HG03558 (cell line): ENCODE measurements at regions not wholly inside any gene's neighbourhood (a gene's known extent, or its start where the extent isn't known, plus 50 kb on each side); places are given as distances from the start of the nearest gene placed in this dataset.

Source experiments
- ATAC-seq: cut with Tn5 transposase; IDR thresholded peaks from one replicate; pipeline ENCODE4 v1.9.1; 2021; ENCODE audit warnings: moderate number of reproducible peaks; ENCODE audit not compliant: unreplicated experiment; ENCODE audit errors: extremely low read depth

DNA sequence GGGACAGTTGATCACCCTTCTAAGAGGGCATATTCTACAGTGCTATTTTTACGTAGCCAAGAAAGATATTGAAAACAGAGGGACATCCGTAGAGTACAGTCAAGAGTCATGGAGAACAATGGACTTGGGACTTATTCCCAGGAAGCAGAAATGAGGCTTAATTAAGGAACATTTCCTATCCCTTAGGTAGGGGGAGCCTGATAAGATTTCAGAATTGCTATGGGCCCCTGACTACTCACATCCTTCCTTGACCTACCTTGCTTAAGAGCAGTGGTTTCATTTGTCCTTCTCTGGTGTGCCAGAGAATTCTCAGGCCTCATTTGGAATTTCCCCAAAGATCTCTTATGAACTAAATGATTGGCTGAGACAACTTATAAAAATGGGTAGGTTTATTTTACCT is 189.5 kb upstream of the DTNBP1 start:
- no peak for ATAC-seq

GRCh38 chr6:15849395-15849794 is 186.6 kb upstream of the DTNBP1 start:
- ATAC-seq = no peak

GRCh38 chr6:15845492-15845891 is 182.7 kb upstream of the DTNBP1 start:
- no peak for ATAC-seq

- ATAC-seq = no peak
These were observed 180.9 kb upstream of the DTNBP1 start for GRCh38 chr6:15843764-15844163.

- no peak for ATAC-seq
These were observed 180.4 kb upstream of the DTNBP1 start for GRCh38 chr6:15843226-15843625.

GRCh38 chr6:15842727-15843117 is 179.9 kb upstream of the DTNBP1 start:
- no peak for ATAC-seq

- no peak for ATAC-seq
These were observed 179.3 kb upstream of the DTNBP1 start for GRCh38 chr6:15841937-15842726.

GRCh38 chr6:15839969-15840541 is 177.2 kb upstream of the DTNBP1 start:
- ATAC-seq = no peak

GRCh38 chr6:15837205-15837604 is 174.4 kb upstream of the DTNBP1 start:
- ATAC-seq = no peak

- ATAC-seq = no peak
These were observed 170.0 kb upstream of the DTNBP1 start for GRCh38 chr6:15832841-15833240.

- no peak for ATAC-seq
These were observed 166.3 kb upstream of the DTNBP1 start for GRCh38 chr6:15829156-15829555.

DNA sequence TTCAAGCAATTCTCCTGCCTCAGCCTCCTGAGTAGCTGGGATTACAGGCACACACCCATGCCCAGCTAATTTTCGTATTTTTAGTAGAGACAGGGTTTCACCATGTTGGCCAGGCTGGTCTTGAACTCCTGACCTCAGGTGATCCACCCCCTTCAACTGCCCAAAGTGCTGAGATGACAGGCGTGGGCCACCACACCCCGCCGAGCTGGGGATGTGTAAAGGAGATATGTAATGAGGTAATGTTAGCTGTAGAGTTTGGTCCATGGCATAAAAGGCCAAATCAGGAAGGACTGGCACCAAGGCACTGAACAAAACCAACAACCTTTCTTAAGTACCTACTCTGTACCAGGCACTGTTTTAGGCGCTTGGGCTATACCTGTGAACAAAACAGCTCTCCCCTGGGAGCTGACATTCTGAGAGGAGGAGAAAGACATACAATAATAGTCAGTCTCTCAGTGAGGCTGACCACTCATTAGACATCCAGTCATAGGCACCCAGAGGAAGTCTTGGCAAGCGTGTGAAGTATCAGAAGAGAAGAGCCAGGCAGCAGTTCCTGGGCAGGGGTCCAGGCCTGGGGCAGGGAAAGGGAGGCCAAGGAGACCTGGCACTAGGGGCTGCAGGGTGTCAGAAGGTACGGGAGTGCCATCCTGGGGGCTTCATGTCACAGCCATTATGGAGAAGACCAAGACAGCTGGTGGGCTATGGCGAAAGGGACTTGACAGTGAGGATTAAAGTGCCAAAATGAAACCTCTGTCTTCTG is 164.8 kb upstream of the DTNBP1 start:
- ATAC-seq = no peak

GRCh38 chr6:15826814-15827318 is 164.0 kb upstream of the DTNBP1 start:
- ATAC-seq = no peak

DNA sequence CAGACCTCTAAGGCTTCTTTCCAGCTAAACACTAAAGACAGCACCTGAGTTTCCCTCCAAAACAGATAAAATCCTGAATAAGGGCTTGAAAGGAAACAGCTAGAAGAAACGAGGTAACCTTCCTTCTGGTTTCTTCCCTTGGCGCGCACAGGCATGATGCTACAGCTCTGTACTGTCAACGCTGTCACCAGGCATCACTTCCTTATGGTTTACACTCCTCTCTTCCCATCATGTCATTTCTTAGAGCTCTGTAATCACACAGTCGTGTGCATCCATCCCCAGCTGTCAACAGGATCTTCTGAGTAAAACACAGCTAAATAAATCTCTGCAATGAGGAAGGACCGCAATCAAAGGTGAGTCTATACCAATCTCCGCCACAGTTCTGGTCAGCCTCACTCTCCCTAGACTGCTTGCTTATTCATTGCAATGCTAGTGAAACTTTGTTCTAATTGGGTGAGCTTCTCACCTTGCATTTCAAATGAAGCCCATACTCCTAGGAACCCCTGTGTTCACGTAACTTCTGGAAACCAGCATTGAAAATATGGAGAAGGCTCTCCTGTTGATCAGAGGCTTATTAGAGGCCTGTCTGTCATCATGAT is 162.6 kb upstream of the DTNBP1 start:
- no peak for ATAC-seq

DNA sequence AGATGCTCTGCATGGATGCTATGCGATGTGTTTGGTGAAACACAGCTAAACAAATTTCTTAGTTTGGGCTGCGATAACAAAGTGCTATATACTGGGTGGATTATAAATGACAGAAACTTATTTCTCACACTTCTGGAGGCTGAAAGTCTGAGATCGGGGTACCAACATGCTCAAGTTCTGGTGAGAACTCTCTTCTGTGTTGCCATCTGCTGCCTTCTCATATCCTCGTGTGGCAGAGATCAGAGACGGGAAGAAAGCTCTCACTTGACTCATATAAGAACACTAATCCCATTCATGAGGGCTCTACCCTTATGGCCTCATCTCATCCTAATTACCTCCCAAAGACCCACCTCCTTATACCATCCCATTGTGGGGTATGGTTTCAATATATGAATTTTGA is 162.0 kb upstream of the DTNBP1 start:
- no peak for ATAC-seq

- no peak for ATAC-seq
These were observed 161.1 kb upstream of the DTNBP1 start for GRCh38 chr6:15823838-15824414.

DNA sequence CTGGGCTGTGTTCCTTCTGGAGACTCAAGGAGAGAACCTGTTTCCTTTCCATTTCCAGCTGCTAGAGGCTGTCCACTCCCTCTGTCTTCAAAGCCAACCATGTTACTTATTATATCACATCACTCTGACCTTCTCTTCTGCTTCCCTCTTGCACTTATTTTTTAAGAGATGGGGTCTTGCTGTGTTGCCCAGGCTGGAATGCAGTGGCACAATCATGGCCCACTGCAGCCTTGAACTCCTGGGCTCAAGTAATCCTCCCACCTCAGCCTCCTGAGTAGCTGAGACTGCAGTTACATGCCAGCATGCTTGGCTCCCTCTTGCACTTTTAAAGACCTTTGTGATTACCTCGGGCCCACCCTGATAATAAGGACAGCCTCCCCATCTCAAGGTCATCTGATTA is 160.0 kb upstream of the DTNBP1 start:
- no peak for ATAC-seq

- ATAC-seq = no peak
These were observed 157.0 kb upstream of the DTNBP1 start for GRCh38 chr6:15819841-15820240.

GRCh38 chr6:15819226-15819625 is 156.4 kb upstream of the DTNBP1 start:
- no peak for ATAC-seq

DNA sequence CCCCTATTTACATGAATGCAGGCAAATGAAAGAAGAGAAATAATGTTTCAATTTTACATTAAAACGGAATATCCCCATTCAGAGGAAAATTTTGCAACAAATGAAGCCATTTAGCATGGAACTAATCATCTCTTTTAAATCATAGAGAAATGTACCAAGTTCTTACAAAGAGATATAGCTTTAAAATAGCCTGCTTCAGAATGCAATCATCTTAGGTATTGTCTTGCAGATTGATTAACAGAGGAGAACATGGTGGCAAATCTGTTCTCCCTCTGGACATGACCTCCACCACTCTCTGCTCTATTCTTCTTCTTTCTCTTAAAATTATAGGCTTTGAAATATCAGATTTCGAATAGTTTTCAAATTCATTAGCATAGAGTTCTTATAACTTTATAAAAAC is 155.7 kb upstream of the DTNBP1 start:
- no peak for ATAC-seq
